A549 (cell line): ENCODE measurements at regions not wholly inside any gene's neighbourhood (a gene's known extent, or its start where the extent isn't known, plus 50 kb on each side); places are given as distances from the start of the nearest gene placed in this dataset.

Source experiments
- ATAC-seq, 2 experiments: fragments of 200-7000 bp in 1 of 2; fragments of >200 bp in 1 of 2; cut with Nextera tagmentation in 1 of 2; cut with Tn5 transposase in 1 of 2; 3 replicates each; pipeline versions ENCODE4 v1.8.0 to v1.9.1; 2018 to 2020; ENCODE audit warnings: mild to moderate bottlenecking in 1 of 2, moderate library complexity in 1 of 2
- CTCF ChIA-PET: fragments of 300-600 bp; sonication (Branson Sonifier 250); formaldehyde crosslinking; extraction: SDS; loops from one replicate; lab custom pipeline; 2021; ENCODE audit warnings: antibody characterized with exemption, inconsistent platforms; lab: Yijun Ruan, JAX
- POLR2A ChIA-PET: fragments of 350-600 bp; formaldehyde crosslinking; extraction: SDS; loops from one replicate; lab custom pipeline; 2021; ENCODE audit warnings: antibody characterized with exemption, inconsistent platforms; lab: Yijun Ruan, JAX
- DNase-seq, 2 experiments: peaks; one replicate each; pipeline versions ENCODE4 v3.0.0 to v3.0.0-alpha.2; 2011 to 2016; ENCODE audit warnings: low read depth in 1 of 2, low spot score in 1 of 2
- FAIRE-seq: peaks from 2 replicates; lab custom pipeline; 2011; peaks lifted over from hg19 to GRCh38; lab: Jason Lieb, UNC
- H3K27ac ChIP-seq, 2 experiments: fragments of >200 bp; sonication (Bioruptor Twin); formaldehyde crosslinking; 3 replicates each; pipeline ENCODE4 v1.5.1; 2016 to 2017
- H3K4me1 ChIP-seq: fragments of >200 bp; sonication (Bioruptor Twin); formaldehyde crosslinking; 3 replicates; pipeline ENCODE4 v1.6.1; 2016
- H3K4me2 ChIP-seq: fragments of >200 bp; sonication (Bioruptor Twin); formaldehyde crosslinking; 3 replicates; pipeline ENCODE4 v1.6.1; 2016
- H3K4me3 ChIP-seq: fragments of >200 bp; sonication (Bioruptor Twin); formaldehyde crosslinking; 3 replicates; pipeline ENCODE4 v1.5.1; 2016
- H3K9me3 ChIP-seq: fragments of >200 bp; sonication (Bioruptor Twin); formaldehyde crosslinking; 3 replicates; pipeline ENCODE4 v1.6.1; 2016
- BHLHE40 ChIP-seq: IDR thresholded peaks from 2 replicates; pipeline ENCODE4 v1.6.1; 2012; ENCODE audit warnings: low read depth, low read length, inconsistent platforms
- CBX2 ChIP-seq: fragments of 200-600 bp; sonication (generic); IDR thresholded peaks from 2 replicates; pipeline ENCODE4 v1.6.1; 2016; ENCODE audit warnings: low read depth, mild to moderate bottlenecking, borderline replicate concordance
- CBX8 ChIP-seq: fragments of 200-600 bp; sonication (generic); IDR thresholded peaks from 2 replicates; pipeline ENCODE4 v1.6.1; 2016
- CEBPB ChIP-seq, 2 experiments: fragments of >200 bp in 1 of 2; sonication (Bioruptor Twin) in 1 of 2; formaldehyde crosslinking in 1 of 2; IDR thresholded peaks; 2 replicates each; pipeline ENCODE4 v1.6.1; 2012 to 2016
- CHD4 ChIP-seq: fragments of 200-600 bp; sonication (generic); IDR thresholded peaks from 2 replicates; pipeline ENCODE4 v1.6.1; 2016; ENCODE audit warnings: antibody characterized with exemption, mild to moderate bottlenecking, borderline replicate concordance
- CTCF ChIP-seq: fragments of >200 bp; sonication (Bioruptor Twin); formaldehyde crosslinking; IDR thresholded peaks from 3 replicates; pipeline ENCODE4 v1.5.1; 2016
- E2F6 ChIP-seq: IDR thresholded peaks from 2 replicates; pipeline ENCODE4 v1.6.1; 2012; ENCODE audit warnings: low read depth, borderline replicate concordance
- EP300 ChIP-seq, 2 experiments: fragments of >200 bp; sonication (Bioruptor Twin); formaldehyde crosslinking; IDR thresholded peaks; 2 replicates in 1 of 2; 3 replicates in 1 of 2; pipeline ENCODE4 v1.6.1; 2016 to 2017
- ESRRA ChIP-seq: fragments of 150-350 bp; IDR thresholded peaks from 2 replicates; pipeline ENCODE4 v1.6.1; 2014; ENCODE audit warnings: mild to moderate bottlenecking, low read length, borderline replicate concordance
- FOXS1 ChIP-seq: fragments of 250-450 bp; sonication (Bioruptor Pico); IDR thresholded peaks from 2 replicates; pipeline ENCODE4 v1.5.0; 2020; ENCODE audit warnings: mild to moderate bottlenecking, moderate library complexity
- HEYL ChIP-seq: fragments of 250-450 bp; sonication (Bioruptor Pico); IDR thresholded peaks from 2 replicates; pipeline ENCODE4 v1.8.0; 2021; ENCODE audit warnings: mild to moderate bottlenecking, moderate library complexity
- JUN ChIP-seq, 2 experiments: fragments of >200 bp; sonication (Bioruptor Twin); formaldehyde crosslinking; IDR thresholded peaks; 2 replicates in 1 of 2; 3 replicates in 1 of 2; pipeline ENCODE4 v1.6.1; 2016 to 2017
- KDM1A ChIP-seq: fragments of 200-600 bp; sonication (generic); IDR thresholded peaks from 2 replicates; pipeline ENCODE4 v1.6.1; 2016; ENCODE audit warnings: low read depth, mild to moderate bottlenecking
- MAFK ChIP-seq: fragments of 450-650 bp; IDR thresholded peaks from 2 replicates; pipeline ENCODE4 v1.6.1; 2014; ENCODE audit not compliant: partially characterized antibody
- MAX ChIP-seq: IDR thresholded peaks from 2 replicates; pipeline ENCODE4 v1.6.1; 2012
- NFE2L2 ChIP-seq: fragments of 150-350 bp; conservative IDR thresholded peaks from 2 replicates; pipeline ENCODE4 v1.6.1; 2014; ENCODE audit warnings: low read length
- PHF8 ChIP-seq: fragments of 200-600 bp; sonication (generic); IDR thresholded peaks from 2 replicates; pipeline ENCODE4 v1.6.1; 2016; ENCODE audit warnings: low read depth, mild to moderate bottlenecking, antibody characterized with exemption, moderate library complexity, borderline replicate concordance
- POLR2AphosphoS2 ChIP-seq: conservative IDR thresholded peaks from 2 replicates; pipeline ENCODE4 v1.6.1; 2012; ENCODE audit warnings: low read length, improper control_type of control experiment, inconsistent platforms
- RAD21 ChIP-seq, 2 experiments: fragments of >200 bp in 1 of 2; sonication (Bioruptor Twin) in 1 of 2; formaldehyde crosslinking in 1 of 2; IDR thresholded peaks in 1 of 2; conservative IDR thresholded peaks in 1 of 2; 2 replicates in 1 of 2; 3 replicates in 1 of 2; pipeline ENCODE4 v1.6.1; 2012 to 2018; ENCODE audit warnings: inconsistent platforms in 1 of 2
- RARB ChIP-seq: fragments of 250-450 bp; sonication (Bioruptor Pico); IDR thresholded peaks from 2 replicates; pipeline ENCODE4 v1.8.0; 2021; ENCODE audit warnings: mild to moderate bottlenecking, moderate library complexity
- RNF2 ChIP-seq: fragments of 200-600 bp; sonication (generic); IDR thresholded peaks from 2 replicates; pipeline ENCODE4 v1.6.1; 2016; ENCODE audit warnings: low read depth, mild to moderate bottlenecking, antibody characterized with exemption, moderate library complexity, borderline replicate concordance
- SMC3 ChIP-seq: fragments of >200 bp; sonication (Bioruptor Twin); formaldehyde crosslinking; IDR thresholded peaks from 3 replicates; pipeline ENCODE4 v1.6.1; 2018; ENCODE audit warnings: inconsistent platforms
- TFCP2L1 ChIP-seq: fragments of 250-450 bp; sonication (Bioruptor Pico); IDR thresholded peaks from 2 replicates; pipeline ENCODE4 v1.5.0; 2021; ENCODE audit warnings: mild to moderate bottlenecking
- TP53 ChIP-seq: fragments of 250-450 bp; sonication (Bioruptor Pico); IDR thresholded peaks from 2 replicates; pipeline ENCODE4 v1.5.0; 2021; ENCODE audit warnings: mild to moderate bottlenecking, moderate library complexity
- ZC3H11A ChIP-seq: fragments of 450-650 bp; IDR thresholded peaks from 2 replicates; pipeline ENCODE4 v1.6.1; 2014; ENCODE audit warnings: antibody characterized with exemption, mild to moderate bottlenecking
- ZFP36 ChIP-seq: fragments of 450-650 bp; IDR thresholded peaks from 2 replicates; pipeline ENCODE4 v1.6.1; 2014; ENCODE audit warnings: borderline replicate concordance; ENCODE audit not compliant: partially characterized antibody
- ZNF302 ChIP-seq: fragments of 250-450 bp; sonication (Bioruptor Pico); IDR thresholded peaks from 2 replicates; pipeline ENCODE4 v1.9.0; 2021; ENCODE audit warnings: inconsistent platforms, mild to moderate bottlenecking, moderate library complexity
- ZSCAN20 ChIP-seq: fragments of 250-450 bp; sonication (Bioruptor Pico); IDR thresholded peaks from 2 replicates; pipeline ENCODE4 v1.8.0; 2022; ENCODE audit warnings: mild to moderate bottlenecking, moderate library complexity
- WGBS: methylation state at CpG from one replicate; pipeline ENCODE4 v1.1.6; 2017; ENCODE audit errors: missing lambda C conversion rate; 5-methylcytosine and 5-hydroxymethylcytosine counted together

- Histone ChIP-seq H3K4me1 (peaks cover 9% of the 10 kb centered on the region; the same call in 2 of the 3 replicates), H3K4me2 (0 out of 3 replicates have a peak overlapping the region, but pooled peaks have one; percentile 9), H3K4me3 (no peak overlapping the region), H3K27ac (0 out of 6 replicates have a peak overlapping the region, but pooled peaks of 1 of the 2 experiments have one; percentile 11), H3K9me3 (no peaks in the 10 kb centered on the region)
- DNase-seq (no peak), ATAC-seq (no peak), FAIRE-seq (no peak)
- ChIA-PET POLR2A (no interaction called here), CTCF (no interaction called here)
- TF ChIP-seq MAFK (peak; percentile 99), POLR2AphosphoS2 (no peak)
- 39% methylated on average over 1 of the region's 1 CpG for WGBS
These were observed 303.5 kb upstream of the NR5A2 start for GRCh38 chr1:199724049-199724448.

GRCh38 chr1:199725002-199725565 is 302.4 kb upstream of the NR5A2 start:
- 0 out of 6 replicates have a peak overlapping the region, but pooled peaks of 1 of the 2 experiments have one; percentile 5 for H3K27ac ChIP-seq
- H3K9me3 ChIP-seq = no peaks in the 10 kb centered on the region
- POLR2A ChIA-PET = no interaction called here
- H3K4me3 ChIP-seq = no peak overlapping the region
- CTCF ChIA-PET = no interaction called here
- H3K4me1 ChIP-seq = peaks cover 9% of the 10 kb centered on the region; the same call in 2 of the 3 replicates
- no peak for TF ChIP-seq TFCP2L1 (CRISPR knock-in tag)
- TF ChIP-seq FOXS1 (CRISPR knock-in tag) = no peak
- TF ChIP-seq BHLHE40 = no peak
- no peak for TF ChIP-seq CEBPB (IDR thresholded peaks at IDR 0.05)
- no peak for TF ChIP-seq HEYL
- no peak for TF ChIP-seq JUN (IDR thresholded peaks at IDR 0.05)
- no peak for TF ChIP-seq SMC3
- no peak for TF ChIP-seq RARB (CRISPR knock-in tag)
- no peak for TF ChIP-seq ZSCAN20 (CRISPR knock-in tag)
- no peak for TF ChIP-seq CBX8
- no peak for TF ChIP-seq CBX2
- no peak for TF ChIP-seq MAFK
- TF ChIP-seq ZNF302 (CRISPR knock-in tag) = no peak
- TF ChIP-seq RNF2 = no peak
- TF ChIP-seq CHD4 = no peak
- no peak for TF ChIP-seq NFE2L2
- no peak for TF ChIP-seq ESRRA
- TF ChIP-seq RAD21 (conservative IDR thresholded peaks at IDR 0.05 in 1 of 2, IDR thresholded peaks at IDR 0.05 in 1 of 2) = no peak
- H3K4me2 ChIP-seq = no peak overlapping the region
- WGBS = 70% methylated on average over 3 of the region's 3 CpGs
- DNase-seq (no peak), ATAC-seq (no peak), FAIRE-seq (no peak)

GRCh38 chr1:199727682-199728081 is 299.8 kb upstream of the NR5A2 start:
- no peaks in the 10 kb centered on the region for H3K9me3 ChIP-seq
- FAIRE-seq (no peak), ATAC-seq (no peak), DNase-seq (no peak)
- CTCF ChIA-PET = no interaction called here
- no peak overlapping the region for H3K4me3 ChIP-seq
- WGBS = 86% methylated on average over 2 of the region's 2 CpGs
- no peak overlapping the region for H3K4me2 ChIP-seq
- POLR2A ChIA-PET = no interaction called here
- no peak overlapping the region for H3K27ac ChIP-seq
- TF ChIP-seq SMC3 (no peak), ZSCAN20 (CRISPR knock-in tag) (no peak), PHF8 (no peak), NFE2L2 (no peak), RNF2 (no peak), ZFP36 (no peak), ZNF302 (CRISPR knock-in tag) (no peak), E2F6 (no peak), CBX2 (no peak), ZC3H11A (no peak), KDM1A (no peak), EP300 (IDR thresholded peaks at IDR 0.05) (no peak), MAX (no peak), HEYL (no peak), CTCF (no peak), TP53 (CRISPR knock-in tag) (no peak)
- peaks cover 9% of the 10 kb centered on the region; the same call in 2 of the 3 replicates for H3K4me1 ChIP-seq
